ENCODE measurements at regions not wholly inside any gene's neighbourhood (a gene's known extent, or its start where the extent isn't known, plus 50 kb on each side); places are given as distances from the start of the nearest gene placed in this dataset.

GRCh38 chrX:39582976-39583375, 514.8 kb downstream of the BCOR start:
- CTCF ChIA-PET: no interaction called here
- TF ChIP-seq CTCF (IDR thresholded peaks at IDR 0.05; ENCODE audit: insufficient read depth, low read length, missing control alignments): no peak
- POLR2A ChIA-PET: no interaction called here
- DNase-seq (ENCODE audit: low read depth, low spot score): no peak
- H3K4me3 ChIP-seq (ENCODE audit: low read depth, low read length): no peak overlapping the region

DNA sequence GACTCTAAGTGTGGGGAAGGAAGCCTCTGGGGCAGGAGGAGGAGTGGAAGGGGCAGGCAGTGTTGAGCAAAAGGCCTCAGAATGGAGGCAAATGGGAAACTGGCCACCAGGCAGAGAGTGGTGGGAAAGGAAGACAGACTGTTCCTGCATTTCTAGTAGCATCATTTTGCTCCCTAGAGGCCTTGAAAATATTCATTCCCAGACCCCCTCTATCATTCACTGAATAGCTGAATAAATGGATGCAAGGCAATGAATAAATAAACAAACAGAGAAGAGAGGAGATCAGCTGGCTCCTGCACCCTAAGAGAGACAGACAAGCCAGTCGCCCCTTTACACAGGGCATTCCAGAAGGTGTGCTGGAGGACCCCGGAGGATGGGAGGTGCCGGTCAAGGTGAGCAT, 511.9 kb downstream of the BCOR start:
- CTCF ChIA-PET: no interaction called here
- TF ChIP-seq CTCF (IDR thresholded peaks at IDR 0.05; ENCODE audit: insufficient read depth, low read length, missing control alignments): no peak
- no peak for DNase-seq (ENCODE audit: low read depth, low spot score)
- no peak overlapping the region for H3K4me3 ChIP-seq (ENCODE audit: low read depth, low read length)
- POLR2A ChIA-PET: no interaction called here

DNA sequence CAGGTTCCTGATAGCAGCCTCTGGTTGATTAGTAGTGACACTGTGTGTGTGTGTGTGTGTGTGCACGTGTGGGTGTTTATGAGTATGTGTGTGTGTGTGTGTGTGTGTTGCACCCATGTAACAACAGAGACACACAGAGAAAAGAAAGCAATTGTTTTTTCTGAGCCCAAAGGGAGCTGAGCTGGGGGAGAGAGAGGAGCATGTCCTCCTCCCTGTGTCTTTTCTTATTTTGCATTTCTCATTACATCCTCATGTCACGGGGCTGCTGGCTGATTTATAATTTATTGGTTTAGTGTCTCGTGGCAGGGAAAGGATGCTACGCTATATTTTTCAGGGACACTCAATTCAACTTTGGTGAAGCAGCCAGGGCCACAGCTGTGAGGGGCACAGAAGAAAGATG, 511.4 kb downstream of the BCOR start:
- ChIA-PET POLR2A (no interaction called here), CTCF (no interaction called here)
- DNase-seq (ENCODE audit: low read depth, low spot score): no peak
- H3K4me3 ChIP-seq (ENCODE audit: low read depth, low read length): no peak overlapping the region
- no peak for TF ChIP-seq CTCF (IDR thresholded peaks at IDR 0.05; ENCODE audit: insufficient read depth, low read length, missing control alignments)

- ChIA-PET CTCF (no interaction called here), POLR2A (no interaction called here)
- H3K4me3 ChIP-seq (ENCODE audit: low read depth, low read length): no peak overlapping the region
- DNase-seq (ENCODE audit: low read depth, low spot score): no peak
- no peak for TF ChIP-seq CTCF (IDR thresholded peaks at IDR 0.05; ENCODE audit: insufficient read depth, low read length, missing control alignments)
Observed at GRCh38 chrX:39591099-39591498, 506.7 kb downstream of the BCOR start.

DNA sequence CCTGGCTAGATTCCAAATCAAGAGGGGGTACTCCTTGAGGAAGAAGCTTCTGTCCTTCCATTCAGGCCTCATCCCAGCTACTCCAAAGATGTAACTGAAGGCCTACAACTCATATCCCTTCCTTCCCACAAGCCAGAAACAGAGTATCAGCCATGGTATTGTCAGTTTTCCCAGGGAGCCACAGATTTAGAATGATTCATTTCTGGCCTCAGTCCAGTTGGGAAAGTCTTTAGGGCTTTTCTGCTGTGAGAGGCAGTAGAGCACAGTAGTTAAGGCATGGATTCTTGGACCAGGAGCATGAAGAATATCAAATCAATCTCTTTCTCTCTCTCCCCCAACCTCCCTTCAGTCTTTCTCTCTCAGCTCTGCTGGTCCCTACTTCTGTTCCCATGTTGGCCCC, 505.0 kb downstream of the BCOR start:
- POLR2A ChIA-PET: no interaction called here

DNA sequence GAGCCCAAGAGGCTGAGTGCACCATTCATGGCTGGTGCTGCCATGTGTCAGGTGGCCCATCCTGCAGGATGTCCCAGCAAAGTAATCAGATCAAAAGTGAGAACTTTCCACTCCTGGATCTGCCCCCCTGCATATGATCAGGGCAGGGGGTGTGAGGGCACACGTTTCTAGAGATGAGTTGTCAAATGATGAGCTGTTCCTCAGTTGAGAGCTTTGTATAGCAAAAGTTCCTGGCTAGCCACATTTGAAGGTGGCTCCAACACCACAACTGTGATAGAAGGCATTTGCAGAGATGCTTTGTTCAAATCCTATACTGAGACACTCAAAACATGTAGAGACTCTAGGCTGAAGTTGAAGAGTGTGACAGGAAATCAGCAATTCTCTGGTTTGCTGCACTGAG, 501.8 kb downstream of the BCOR start:
- POLR2A ChIA-PET: no interaction called here
- no peak for TF ChIP-seq CTCF (IDR thresholded peaks at IDR 0.05; ENCODE audit: insufficient read depth, low read length, missing control alignments)
- no peak overlapping the region for H3K4me3 ChIP-seq (ENCODE audit: low read depth, low read length)
- no peak for DNase-seq (ENCODE audit: low read depth, low spot score)
- CTCF ChIA-PET: no interaction called here

More for the DNA sequence above, 505.0 kb downstream of the BCOR start:
- no peak for TF ChIP-seq CTCF (IDR thresholded peaks at IDR 0.05; ENCODE audit: insufficient read depth, low read length, missing control alignments)
- H3K4me3 ChIP-seq (ENCODE audit: low read depth, low read length): no peak overlapping the region
- DNase-seq (ENCODE audit: low read depth, low spot score): no peak
- CTCF ChIA-PET: no interaction called here
